HG02759 (cell line): ENCODE measurements at regions not wholly inside any gene's neighbourhood (a gene's known extent, or its start where the extent isn't known, plus 50 kb on each side); places are given as distances from the start of the nearest gene placed in this dataset.

ENCODE experiments used
- ATAC-seq: cut with Tn5 transposase; IDR thresholded peaks from one replicate; pipeline ENCODE4 v1.9.1; 2021; ENCODE audit warnings: mild to moderate bottlenecking, moderate library complexity; ENCODE audit not compliant: unreplicated experiment

- ATAC-seq = peak; percentile 19
Measured at GRCh38 chr21:9246010-9246409, 1275.4 kb upstream of the TPTE start.

- ATAC-seq = peak; percentile 52
Measured at GRCh38 chr21:9246481-9247289, 1274.7 kb upstream of the TPTE start.

- peak; percentile 33 for ATAC-seq
Measured at GRCh38 chr21:9247290-9247613, 1274.1 kb upstream of the TPTE start.

- ATAC-seq = peak; percentile 29
Measured at GRCh38 chr21:9247616-9248317, 1273.6 kb upstream of the TPTE start.
